H54 (cell line): ENCODE measurements at regions not wholly inside any gene's neighbourhood (a gene's known extent, or its start where the extent isn't known, plus 50 kb on each side); places are given as distances from the start of the nearest gene placed in this dataset.

ENCODE experiments used
- DNase-seq: peaks from one replicate; pipeline ENCODE4 v3.0.0; 2011; ENCODE audit warnings: low spot score, mixed read lengths; ENCODE audit not compliant: insufficient read length
- FAIRE-seq: peaks from 3 replicates; lab custom pipeline; 2011; peaks lifted over from hg19 to GRCh38; lab: Jason Lieb, UNC
- POLR2A ChIP-seq: IDR thresholded peaks from 2 replicates; pipeline ENCODE4 v1.6.1; 2011; ENCODE audit warnings: low read depth, mild to moderate bottlenecking, low read length

DNA sequence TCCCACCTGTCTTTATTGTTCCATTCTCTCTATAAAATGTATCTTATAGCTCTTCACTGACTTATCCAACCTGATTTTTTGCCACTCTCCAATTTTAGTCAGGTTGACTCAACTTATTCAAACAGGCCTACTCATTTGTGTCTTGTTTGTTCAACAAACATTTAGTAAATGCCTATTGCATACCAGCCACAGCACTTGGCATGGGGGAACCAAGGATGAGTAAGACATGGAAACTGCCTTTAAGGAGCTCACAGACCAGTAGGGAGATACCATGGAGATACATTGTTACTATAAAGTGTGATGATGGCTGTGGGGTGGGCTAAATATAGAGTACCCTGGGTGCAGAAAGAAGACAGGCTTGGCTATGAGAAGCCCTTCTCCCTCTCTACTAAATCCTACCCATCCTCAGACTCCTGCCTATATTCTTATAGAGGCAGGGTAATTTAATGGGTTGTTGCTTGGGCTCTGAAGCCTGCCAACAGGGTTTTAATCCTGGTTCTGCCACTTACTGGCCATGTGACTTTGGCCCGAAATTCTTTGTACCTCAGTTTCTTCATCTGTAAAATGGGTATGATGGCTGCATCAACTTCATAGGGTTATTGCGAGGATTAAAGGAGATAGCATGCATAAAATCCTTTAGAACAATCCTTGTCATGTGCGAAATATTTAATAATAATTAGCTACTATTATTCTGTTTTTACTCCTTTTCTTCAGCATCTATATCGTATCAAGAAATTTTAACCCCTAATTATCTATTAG lies 348.5 kb upstream of the UMPS start:
- DNase-seq (no peak), FAIRE-seq (no peak)
- no peak for TF ChIP-seq POLR2A

DNA sequence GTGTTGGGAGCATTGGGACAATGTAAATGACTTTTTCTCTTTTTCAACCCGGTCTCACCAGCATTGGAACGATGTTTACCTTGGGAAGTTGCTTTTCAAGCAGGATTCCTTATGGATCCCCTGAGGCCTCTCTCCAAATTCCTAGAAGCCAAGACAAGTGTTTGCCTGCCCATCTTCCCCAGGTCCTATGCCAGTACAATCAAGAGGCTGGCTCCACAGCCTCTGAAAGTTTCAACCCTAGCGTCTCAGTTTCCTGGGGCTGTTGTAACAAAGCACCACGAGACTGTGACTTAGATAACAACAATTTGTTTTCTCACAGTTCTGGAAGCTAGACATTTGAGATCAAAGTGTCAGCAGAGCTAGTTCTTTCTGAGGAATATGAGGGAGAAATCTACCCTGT lies 347.2 kb upstream of the UMPS start:
- no peak for FAIRE-seq
- TF ChIP-seq POLR2A = no peak

GRCh38 chr3:124383846-124384466 lies 346.3 kb upstream of the UMPS start:
- no peak for FAIRE-seq
- no peak for DNase-seq
- TF ChIP-seq POLR2A = no peak

More for the DNA sequence above, 347.2 kb upstream of the UMPS start:
- no peak for DNase-seq

GRCh38 chr3:124384527-124384926 lies 345.7 kb upstream of the UMPS start:
- FAIRE-seq = no peak
- TF ChIP-seq POLR2A = no peak
- no peak for DNase-seq

DNA sequence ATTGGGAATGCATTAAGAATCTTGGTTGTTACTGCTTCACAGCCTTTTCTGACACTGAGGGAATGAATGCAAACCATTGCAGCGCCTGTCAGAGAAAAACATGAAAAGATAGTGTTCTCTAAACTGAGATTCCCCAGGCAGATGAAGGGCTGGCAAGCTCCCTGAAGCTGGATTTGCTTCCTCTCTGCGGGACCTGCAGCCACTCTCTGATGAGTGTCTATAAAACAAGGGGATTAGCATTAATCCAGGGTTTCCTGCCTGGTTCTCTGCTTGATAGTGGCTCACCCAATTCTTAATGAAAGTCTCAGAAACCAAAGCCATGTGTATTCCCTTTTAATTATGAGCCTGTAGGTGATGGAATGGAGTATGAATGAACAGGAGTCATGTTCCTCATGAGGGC lies 344.3 kb upstream of the UMPS start:
- no peak for TF ChIP-seq POLR2A
- FAIRE-seq = no peak
- DNase-seq = no peak

DNA sequence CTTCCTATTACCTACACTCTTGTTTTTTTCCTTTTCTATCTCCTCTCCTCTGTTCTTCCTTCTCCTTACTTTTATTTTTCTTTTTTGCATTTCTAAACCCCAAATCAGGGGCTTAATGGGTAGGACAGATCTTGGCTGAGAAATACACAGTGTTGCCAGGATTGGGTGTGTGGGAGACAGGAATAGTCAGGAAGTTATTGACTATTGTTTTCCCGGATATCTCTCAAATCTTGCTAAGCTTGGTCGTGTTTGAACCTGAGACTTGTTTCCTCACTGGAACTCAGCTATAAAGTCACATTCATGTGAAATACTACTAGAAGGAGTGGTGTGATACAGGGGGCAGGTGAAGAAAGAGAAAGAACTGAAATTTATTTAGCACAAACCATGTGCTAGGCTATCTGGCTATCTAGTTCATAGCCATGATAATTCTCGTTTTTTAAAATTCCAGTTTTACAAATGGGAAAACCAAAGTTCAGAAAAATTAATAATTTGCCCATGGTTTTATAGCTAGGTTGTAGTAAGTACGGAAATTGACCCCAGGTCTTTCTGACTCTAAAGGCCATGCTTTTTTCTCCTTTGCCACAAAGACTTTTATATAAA lies 343.2 kb upstream of the UMPS start:
- no peak for FAIRE-seq
- no peak for TF ChIP-seq POLR2A

GRCh38 chr3:124391774-124392173 lies 338.5 kb upstream of the UMPS start:
- no peak for TF ChIP-seq POLR2A
- DNase-seq = no peak
- FAIRE-seq = no peak

More for the DNA sequence above, 343.2 kb upstream of the UMPS start:
- no peak for DNase-seq

DNA sequence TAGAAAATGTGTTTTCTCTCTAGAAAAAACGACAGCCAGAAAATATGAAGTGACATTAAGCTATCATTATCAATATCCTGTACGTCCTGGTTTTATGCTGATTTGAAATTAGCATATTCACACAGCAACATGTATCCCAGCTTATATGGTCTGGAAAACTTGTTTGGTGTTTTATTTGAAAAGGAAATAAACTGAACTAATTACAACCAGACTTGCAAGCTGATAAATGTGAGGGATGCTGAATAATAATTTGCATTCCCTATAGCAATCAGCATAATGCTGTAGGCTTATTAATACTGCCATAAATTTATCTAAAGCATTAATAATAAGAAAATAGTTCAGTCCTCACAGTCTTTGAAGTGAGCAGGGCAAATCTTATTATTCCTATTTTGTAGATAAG lies 336.9 kb upstream of the UMPS start:
- FAIRE-seq (no peak), DNase-seq (no peak)
- TF ChIP-seq POLR2A = no peak

GRCh38 chr3:124395162-124395561 lies 335.1 kb upstream of the UMPS start:
- FAIRE-seq = no peak
- no peak for DNase-seq
- TF ChIP-seq POLR2A = no peak

DNA sequence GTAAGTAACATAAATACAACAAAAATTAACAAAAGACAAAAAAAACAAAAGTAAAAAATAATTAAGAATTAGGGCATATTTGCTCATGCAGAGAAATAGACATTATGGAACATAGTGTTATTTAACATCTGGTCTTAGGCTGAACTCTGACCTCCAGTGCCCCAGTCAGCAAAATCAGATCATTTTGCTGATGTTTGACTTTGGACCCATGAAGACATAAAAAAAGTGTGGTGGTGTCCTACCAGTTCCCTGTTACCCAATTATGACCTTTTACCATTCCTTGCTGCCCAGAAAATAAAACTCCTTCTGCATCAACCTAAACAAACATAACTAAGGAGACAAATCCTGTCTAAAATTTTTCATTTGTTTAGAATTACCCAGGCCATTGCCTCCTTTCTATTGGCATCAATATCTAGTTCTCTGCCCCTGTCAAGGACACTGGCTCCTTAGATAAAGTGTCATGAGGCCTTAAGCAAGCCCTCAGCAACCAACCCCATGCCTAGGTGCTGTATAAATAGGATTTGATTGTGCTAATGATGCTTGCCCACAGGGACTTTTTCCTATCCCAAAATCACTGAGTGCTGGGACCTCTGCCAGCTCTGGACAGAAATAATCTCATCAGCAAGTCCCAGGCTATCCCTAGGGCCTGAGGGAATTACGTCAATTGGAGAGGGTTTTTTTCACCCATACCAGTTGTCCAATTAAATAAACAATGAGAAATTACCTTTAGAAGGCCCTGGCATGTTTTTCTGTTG lies 334.5 kb upstream of the UMPS start:
- FAIRE-seq = no peak
- TF ChIP-seq POLR2A = no peak
- no peak for DNase-seq

DNA sequence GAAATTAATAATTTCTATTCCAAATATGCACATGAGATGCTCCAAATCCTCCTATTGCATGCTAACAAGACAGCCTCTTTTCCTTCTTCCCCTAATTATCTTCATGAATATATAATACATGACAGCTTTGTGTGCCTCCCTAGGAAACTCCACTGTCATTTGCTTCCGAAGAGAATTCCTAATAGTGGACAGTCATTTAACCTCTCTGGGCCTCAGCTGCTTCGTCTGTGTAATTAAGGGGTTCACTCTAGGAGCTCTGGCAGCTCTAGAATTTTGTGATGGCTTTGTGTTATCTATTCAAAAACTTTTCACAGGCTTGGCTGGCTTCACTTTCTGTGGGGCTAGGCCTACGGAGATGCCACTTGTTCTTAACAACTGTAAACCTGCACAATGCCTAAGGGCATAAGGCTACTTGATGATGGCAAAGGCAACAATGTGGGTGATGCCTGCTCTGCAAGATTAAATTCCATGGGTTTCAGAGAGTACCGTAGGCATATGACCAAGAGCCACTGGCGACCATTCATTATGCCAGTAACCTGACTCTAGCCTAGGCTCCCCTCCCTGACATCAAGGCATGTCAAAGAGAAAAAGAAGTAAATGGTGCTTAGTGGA lies 333.8 kb upstream of the UMPS start:
- FAIRE-seq = no peak
- no peak for TF ChIP-seq POLR2A
- DNase-seq = no peak

DNA sequence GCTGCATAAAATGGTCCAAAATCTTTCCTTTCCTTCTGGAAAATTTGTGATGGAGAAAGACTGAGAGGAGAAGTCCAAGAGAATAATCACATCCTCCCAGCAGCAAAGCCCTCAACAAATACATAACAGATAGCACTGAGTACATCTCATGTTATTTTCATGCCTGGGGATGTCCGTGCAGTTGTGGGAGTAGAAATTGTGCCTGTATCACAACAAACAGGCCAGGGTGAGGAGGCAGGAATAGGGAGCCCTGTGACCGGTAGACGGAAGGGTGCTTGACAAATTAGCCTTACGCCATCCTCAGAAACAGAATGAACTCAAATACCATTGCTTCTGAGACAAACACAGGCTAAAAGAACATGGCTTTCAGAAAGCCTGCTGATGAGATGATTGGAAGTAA lies 333.2 kb upstream of the UMPS start:
- TF ChIP-seq POLR2A = no peak
- DNase-seq (no peak), FAIRE-seq (no peak)

DNA sequence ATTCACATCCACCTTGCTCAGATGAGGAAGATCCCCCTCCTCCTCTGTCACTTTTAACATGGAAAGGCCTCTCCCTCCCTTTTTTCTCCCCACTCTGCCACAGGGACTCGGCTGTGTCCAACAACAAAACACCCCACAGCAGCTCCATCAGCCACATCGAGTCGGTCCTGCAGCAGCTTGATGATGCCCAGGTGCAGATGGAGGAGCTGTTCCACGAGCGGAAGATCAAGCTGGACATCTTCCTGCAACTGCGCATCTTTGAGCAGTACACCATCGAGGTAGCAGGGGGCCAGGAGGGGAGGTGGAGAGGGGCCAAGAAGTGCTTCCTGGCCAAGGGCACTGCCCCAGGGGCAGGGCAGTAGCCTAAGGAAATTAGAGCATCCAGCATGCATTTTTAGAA lies 331.7 kb upstream of the UMPS start:
- no peak for TF ChIP-seq POLR2A
- FAIRE-seq (no peak), DNase-seq (no peak)

GRCh38 chr3:124401843-124402242 lies 328.4 kb upstream of the UMPS start:
- no peak for TF ChIP-seq POLR2A
- FAIRE-seq (no peak), DNase-seq (no peak)

DNA sequence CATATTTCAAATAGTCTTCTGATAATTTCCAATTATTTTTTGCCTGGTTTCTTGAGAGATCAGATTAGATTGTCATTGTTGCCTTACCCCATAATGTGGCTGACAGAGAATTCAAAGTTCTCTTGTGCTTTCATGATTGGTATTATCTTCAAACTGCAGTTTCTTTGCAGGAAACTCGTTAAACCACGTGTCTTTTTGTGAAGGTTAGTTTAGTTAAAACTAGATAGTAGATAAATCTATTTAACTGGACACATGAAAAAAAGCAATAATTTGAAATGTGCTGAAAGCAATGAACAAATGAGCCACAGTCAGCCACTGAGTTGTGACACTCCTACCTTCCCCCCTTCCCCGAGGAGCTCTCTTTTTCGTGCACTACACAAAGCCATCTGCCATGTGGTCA lies 327.5 kb upstream of the UMPS start:
- FAIRE-seq (no peak), DNase-seq (no peak)
- no peak for TF ChIP-seq POLR2A
